ENCODE measurements at regions not wholly inside any gene's neighbourhood (a gene's known extent, or its start where the extent isn't known, plus 50 kb on each side); places are given as distances from the start of the nearest gene placed in this dataset.

- no peaks in the 10 kb centered on the region for H3K27me3 Mint-ChIP-seq (ENCODE audit: low read depth)
Measured at GRCh38 chr12:43029971-43030370, 440.4 kb upstream of the PRICKLE1 start.

GRCh38 chr12:43028826-43029225 is 439.3 kb upstream of the PRICKLE1 start:
- H3K36me3 Mint-ChIP-seq: peaks cover 11% of the 10 kb centered on the region
- H3K4me1 Mint-ChIP-seq: no peaks in the 10 kb centered on the region
- TF ChIP-seq ZNF425 (CRISPR knock-in tag; conservative IDR thresholded peaks at IDR 0.05) (no peak), NFE2L1 (CRISPR knock-in tag; IDR thresholded peaks at IDR 0.05) (no peak), NFYB (CRISPR knock-in tag; conservative IDR thresholded peaks at IDR 0.05; ENCODE audit: low read depth) (no peak), SP1 (CRISPR knock-in tag; conservative IDR thresholded peaks at IDR 0.05) (no peak), GABPB1 (CRISPR knock-in tag; IDR thresholded peaks at IDR 0.05) (no peak), GTF2I (CRISPR knock-in tag; conservative IDR thresholded peaks at IDR 0.05) (no peak), JUN (CRISPR knock-in tag; IDR thresholded peaks at IDR 0.05) (no peak), GRHL2 (CRISPR knock-in tag; IDR thresholded peaks at IDR 0.05; ENCODE audit: insufficient replicate concordance, severe bottlenecking) (no peak), ZNF396 (CRISPR knock-in tag; IDR thresholded peaks at IDR 0.05; ENCODE audit: borderline replicate concordance) (no peak)
- TF ChIP-seq, protein P1, sequence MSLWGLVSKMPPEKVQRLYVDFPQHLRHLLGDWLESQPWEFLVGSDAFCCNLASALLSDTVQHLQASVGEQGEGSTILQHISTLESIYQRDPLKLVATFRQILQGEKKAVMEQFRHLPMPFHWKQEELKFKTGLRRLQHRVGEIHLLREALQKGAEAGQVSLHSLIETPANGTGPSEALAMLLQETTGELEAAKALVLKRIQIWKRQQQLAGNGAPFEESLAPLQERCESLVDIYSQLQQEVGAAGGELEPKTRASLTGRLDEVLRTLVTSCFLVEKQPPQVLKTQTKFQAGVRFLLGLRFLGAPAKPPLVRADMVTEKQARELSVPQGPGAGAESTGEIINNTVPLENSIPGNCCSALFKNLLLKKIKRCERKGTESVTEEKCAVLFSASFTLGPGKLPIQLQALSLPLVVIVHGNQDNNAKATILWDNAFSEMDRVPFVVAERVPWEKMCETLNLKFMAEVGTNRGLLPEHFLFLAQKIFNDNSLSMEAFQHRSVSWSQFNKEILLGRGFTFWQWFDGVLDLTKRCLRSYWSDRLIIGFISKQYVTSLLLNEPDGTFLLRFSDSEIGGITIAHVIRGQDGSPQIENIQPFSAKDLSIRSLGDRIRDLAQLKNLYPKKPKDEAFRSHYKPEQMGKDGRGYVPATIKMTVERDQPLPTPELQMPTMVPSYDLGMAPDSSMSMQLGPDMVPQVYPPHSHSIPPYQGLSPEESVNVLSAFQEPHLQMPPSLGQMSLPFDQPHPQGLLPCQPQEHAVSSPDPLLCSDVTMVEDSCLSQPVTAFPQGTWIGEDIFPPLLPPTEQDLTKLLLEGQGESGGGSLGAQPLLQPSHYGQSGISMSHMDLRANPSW (CRISPR knock-in tag; conservative IDR thresholded peaks at IDR 0.05; ENCODE audit: low read depth): no peak
- TF ChIP-seq, protein P2, sequence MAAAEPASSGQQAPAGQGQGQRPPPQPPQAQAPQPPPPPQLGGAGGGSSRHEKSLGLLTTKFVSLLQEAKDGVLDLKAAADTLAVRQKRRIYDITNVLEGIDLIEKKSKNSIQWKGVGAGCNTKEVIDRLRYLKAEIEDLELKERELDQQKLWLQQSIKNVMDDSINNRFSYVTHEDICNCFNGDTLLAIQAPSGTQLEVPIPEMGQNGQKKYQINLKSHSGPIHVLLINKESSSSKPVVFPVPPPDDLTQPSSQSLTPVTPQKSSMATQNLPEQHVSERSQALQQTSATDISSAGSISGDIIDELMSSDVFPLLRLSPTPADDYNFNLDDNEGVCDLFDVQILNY (CRISPR knock-in tag; IDR thresholded peaks at IDR 0.05): no peak
- TF ChIP-seq, protein P3, sequence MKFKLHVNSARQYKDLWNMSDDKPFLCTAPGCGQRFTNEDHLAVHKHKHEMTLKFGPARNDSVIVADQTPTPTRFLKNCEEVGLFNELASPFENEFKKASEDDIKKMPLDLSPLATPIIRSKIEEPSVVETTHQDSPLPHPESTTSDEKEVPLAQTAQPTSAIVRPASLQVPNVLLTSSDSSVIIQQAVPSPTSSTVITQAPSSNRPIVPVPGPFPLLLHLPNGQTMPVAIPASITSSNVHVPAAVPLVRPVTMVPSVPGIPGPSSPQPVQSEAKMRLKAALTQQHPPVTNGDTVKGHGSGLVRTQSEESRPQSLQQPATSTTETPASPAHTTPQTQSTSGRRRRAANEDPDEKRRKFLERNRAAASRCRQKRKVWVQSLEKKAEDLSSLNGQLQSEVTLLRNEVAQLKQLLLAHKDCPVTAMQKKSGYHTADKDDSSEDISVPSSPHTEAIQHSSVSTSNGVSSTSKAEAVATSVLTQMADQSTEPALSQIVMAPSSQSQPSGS (CRISPR knock-in tag; IDR thresholded peaks at IDR 0.05; ENCODE audit: borderline replicate concordance, low read depth): no peak
- H3K9me3 Mint-ChIP-seq: peaks cover 24% of the 10 kb centered on the region
- DNase-seq (ENCODE audit: low spot score): no peak
- POLR2A ChIA-PET: no interaction called here
- no peak overlapping the region for H3K27ac Mint-ChIP-seq
- no peak for ATAC-seq
- H3K27me3 Mint-ChIP-seq (ENCODE audit: low read depth): no peaks in the 10 kb centered on the region
- no peak overlapping the region for H3K4me3 Mint-ChIP-seq
- CTCF ChIA-PET: no interaction called here

More at GRCh38 chr12:43029971-43030370, 440.4 kb upstream of the PRICKLE1 start:
- H3K27ac Mint-ChIP-seq: no peak overlapping the region
- POLR2A ChIA-PET: no interaction called here
- H3K36me3 Mint-ChIP-seq: peaks cover 11% of the 10 kb centered on the region
- TF ChIP-seq ZNF532 (CRISPR knock-in tag; IDR thresholded peaks at IDR 0.05; ENCODE audit: borderline replicate concordance): no peak
- H3K4me3 Mint-ChIP-seq: no peak overlapping the region
- no peak for DNase-seq (ENCODE audit: low spot score)
- H3K9me3 Mint-ChIP-seq: peaks cover 32% of the 10 kb centered on the region
- no peaks in the 10 kb centered on the region for H3K4me1 Mint-ChIP-seq
- ATAC-seq: no peak
- CTCF ChIA-PET: no interaction called here

All from WTC11 (cell line).